Gastrocnemius medialis (tissue), 4 donors: ENCODE measurements at regions not wholly inside any gene's neighbourhood (a gene's known extent, or its start where the extent isn't known, plus 50 kb on each side); places are given as distances from the start of the nearest gene placed in this dataset.

Source experiments
- ATAC-seq, 2 donors: fragments of 150-250 bp; one replicate each; pipeline ENCODE4 v1.9.1; 2016
- DNase-seq, 2 donors: peaks; one replicate each; pipeline ENCODE4 v3.0.0-alpha.2; 2019
- H3K27ac ChIP-seq, 4 donors: fragments of 200-600 bp; sonication (generic); 1 replicate in 1 of 4; 2 replicates in 3 of 4; pipeline ENCODE4 v1.5.1; 2016 to 2018; ENCODE audit warnings: mild to moderate bottlenecking in 2 of 4, moderate library complexity in 1 of 4
- H3K27me3 ChIP-seq, 3 donors: fragments of 200-600 bp; sonication (generic) in 2 of 3; 1 replicate in 1 of 3; 2 replicates in 2 of 3; pipeline versions ENCODE4 v1.5.1 to v1.6.0; 2016 to 2019; ENCODE audit warnings: mild to moderate bottlenecking in 1 of 3, moderate library complexity in 1 of 3
- H3K36me3 ChIP-seq, 2 donors: fragments of 200-600 bp; sonication (generic) in 1 of 2; one replicate each; pipeline ENCODE4 v1.5.1; 2017 to 2018
- H3K4me1 ChIP-seq, 2 donors: fragments of 200-600 bp; sonication (generic) in 1 of 2; one replicate each; pipeline ENCODE4 v1.5.1; 2016 to 2017; ENCODE audit warnings: mild to moderate bottlenecking in 2 of 2
- H3K4me3 ChIP-seq, 4 donors: fragments of 200-600 bp; sonication (generic) in 3 of 4; 1 replicate in 1 of 4; 2 replicates in 3 of 4; pipeline ENCODE4 v1.5.1; 2016 to 2019; ENCODE audit warnings: mild to moderate bottlenecking in 2 of 4
- H3K9me3 ChIP-seq, 3 donors: fragments of 200-600 bp; sonication (generic) in 2 of 3; 1 replicate in 1 of 3; 2 replicates in 2 of 3; pipeline ENCODE4 v1.5.1; 2016 to 2019
- CTCF ChIP-seq, 5 experiments: fragments of 450-650 bp in 3 of 5; fragments of 200-600 bp in 2 of 5; sonication (generic) in 2 of 5; IDR thresholded peaks in 4 of 5; conservative IDR thresholded peaks in 1 of 5; 1 replicate in 4 of 5; 2 replicates in 1 of 5; pipeline ENCODE4 v1.5.1; 2016 to 2019; ENCODE audit warnings: antibody characterized with exemption in 5 of 5, mild to moderate bottlenecking in 3 of 5, moderate library complexity in 3 of 5
- POLR2A ChIP-seq, 2 donors: fragments of 450-650 bp; IDR thresholded peaks; one replicate each; pipeline ENCODE4 v1.6.1; 2017; ENCODE audit warnings: antibody characterized with exemption in 2 of 2, mild to moderate bottlenecking in 2 of 2, moderate library complexity in 2 of 2
- in situ Hi-C, 4 donors: fragments of 200-750 bp; cut with MboI; loops; one replicate each; pipeline versions ENCODE4 v1.15.0 to v1.8.0; 2017; ENCODE audit warnings: low sequenced_read_pairs in 4 of 4
- intact Hi-C: fragments of 100-400 bp; cut with DNase I; formaldehyde crosslinking; loops from one replicate; pipeline ENCODE4 v1.15.1; 2023; ENCODE audit warnings: low total_unique reads

- Histone ChIP-seq H3K27ac (no peak overlapping the region), H3K9me3 (no peaks in the 10 kb centered on the region), H3K27me3 (no peaks in the 10 kb centered on the region), H3K4me1 (no peaks in the 10 kb centered on the region), H3K36me3 (no peaks in the 10 kb centered on the region), H3K4me3 (no peak overlapping the region)
- no peak for ATAC-seq
- intact Hi-C loops (no loop called here), in situ Hi-C loops (no loop called here)
- no peak for DNase-seq
- TF ChIP-seq POLR2A (IDR thresholded peaks at IDR 0.05) (no peak), CTCF (IDR thresholded peaks at IDR 0.05 in 4 of 5, conservative IDR thresholded peaks at IDR 0.05 in 1 of 5) (no peak)
These were observed 111.2 kb upstream of the PRICKLE2 start for GRCh38 chr3:64336488-64336887.

GRCh38 chr3:64332459-64333350 lies 107.4 kb upstream of the PRICKLE2 start:
- intact Hi-C loops = no loop called here

GRCh38 chr3:64331605-64332004 lies 106.3 kb upstream of the PRICKLE2 start:
- intact Hi-C loops = no loop called here

More at GRCh38 chr3:64332459-64333350, 107.4 kb upstream of the PRICKLE2 start:
- Histone ChIP-seq H3K4me1 (no peaks in the 10 kb centered on the region), H3K36me3 (no peaks in the 10 kb centered on the region), H3K9me3 (no peaks in the 10 kb centered on the region), H3K27ac (no peak overlapping the region), H3K4me3 (no peak overlapping the region), H3K27me3 (no peaks in the 10 kb centered on the region)
- ATAC-seq (no peak), DNase-seq (no peak)
- TF ChIP-seq POLR2A (IDR thresholded peaks at IDR 0.05) = no peak
- TF ChIP-seq CTCF (IDR thresholded peaks at IDR 0.05 in 4 of 5, conservative IDR thresholded peaks at IDR 0.05 in 1 of 5) = no peak
- in situ Hi-C loops = no loop called here

GRCh38 chr3:64329037-64329436 lies 103.8 kb upstream of the PRICKLE2 start:
- Histone ChIP-seq H3K4me3 (no peak overlapping the region), H3K27ac (no peak overlapping the region), H3K36me3 (no peaks in the 10 kb centered on the region), H3K9me3 (no peaks in the 10 kb centered on the region), H3K4me1 (no peaks in the 10 kb centered on the region), H3K27me3 (no peaks in the 10 kb centered on the region)
- intact Hi-C loops (no loop called here), in situ Hi-C loops (no loop called here)
- ATAC-seq (no peak), DNase-seq (no peak)
- TF ChIP-seq POLR2A (IDR thresholded peaks at IDR 0.05) (no peak), CTCF (IDR thresholded peaks at IDR 0.05 in 4 of 5, conservative IDR thresholded peaks at IDR 0.05 in 1 of 5) (no peak)

More at GRCh38 chr3:64331605-64332004, 106.3 kb upstream of the PRICKLE2 start:
- DNase-seq (no peak), ATAC-seq (no peak)
- Histone ChIP-seq H3K27ac (no peak overlapping the region), H3K4me3 (no peak overlapping the region), H3K27me3 (no peaks in the 10 kb centered on the region), H3K4me1 (no peaks in the 10 kb centered on the region), H3K9me3 (no peaks in the 10 kb centered on the region), H3K36me3 (no peaks in the 10 kb centered on the region)
- in situ Hi-C loops = no loop called here
- no peak for TF ChIP-seq CTCF (IDR thresholded peaks at IDR 0.05 in 4 of 5, conservative IDR thresholded peaks at IDR 0.05 in 1 of 5)
